OCI-LY3 (cell line): ENCODE measurements at regions not wholly inside any gene's neighbourhood (a gene's known extent, or its start where the extent isn't known, plus 50 kb on each side); places are given as distances from the start of the nearest gene placed in this dataset.

ENCODE experiments used
- H2AFZ ChIP-seq: fragments of 200-600, 300-600 bp; shearing (Covaris generic); 2 replicates; pipeline ENCODE4 v1.6.0; 2014; ENCODE audit warnings: antibody characterized with exemption, low read depth, low read length
- H3K27ac ChIP-seq: fragments of 200-600, 300-600 bp; sonication (generic); 2 replicates; pipeline ENCODE4 v1.5.1; 2014; ENCODE audit warnings: mild to moderate bottlenecking, low read length, moderate library complexity, mixed read lengths
- H3K27me3 ChIP-seq: fragments of 200-600, 300-600 bp; sonication (generic); 2 replicates; pipeline ENCODE4 v1.6.1; 2014; ENCODE audit warnings: low read depth, low read length, mixed read lengths
- H3K36me3 ChIP-seq: fragments of 200-600, 300-600 bp; sonication (generic); replicated peaks from 2 replicates; pipeline ENCODE3; 2014; ENCODE audit warnings: low read depth, low read length, mixed read lengths
- H3K4me1 ChIP-seq: fragments of 300-600, 200-600 bp; sonication (generic); 2 replicates; pipeline ENCODE4 v1.6.1; 2014; ENCODE audit warnings: low read length, mixed read lengths
- H3K4me2 ChIP-seq: fragments of 200-600, 300-600 bp; sonication (generic); 2 replicates; pipeline ENCODE4 v1.6.1; 2014; ENCODE audit warnings: low read length, mixed read lengths
- H3K4me3 ChIP-seq: fragments of 300-600, 200-600 bp; sonication (generic); 2 replicates; pipeline ENCODE4 v1.5.1; 2014; ENCODE audit warnings: antibody characterized with exemption, mild to moderate bottlenecking, low read length, moderate library complexity
- H3K79me2 ChIP-seq: fragments of 300-600, 200-600 bp; shearing (Covaris generic); 2 replicates; pipeline ENCODE4 v1.6.1; 2014; ENCODE audit warnings: mild to moderate bottlenecking, low read length, mixed read lengths
- H3K9ac ChIP-seq: fragments of 300-600, 200-600 bp; shearing (Covaris generic); 2 replicates; pipeline ENCODE4 v1.6.0; 2014; ENCODE audit warnings: mild to moderate bottlenecking, low read length, moderate library complexity
- H3K9me3 ChIP-seq: fragments of 200-600, 300-600 bp; shearing (Covaris generic); 2 replicates; pipeline ENCODE4 v1.6.1; 2014; ENCODE audit warnings: low read length, mixed read lengths; ENCODE audit not compliant: insufficient read depth
- H4K20me1 ChIP-seq: fragments of 200-600, 300-600 bp; sonication (generic); 2 replicates; pipeline ENCODE4 v1.6.1; 2016; ENCODE audit warnings: low read length, mixed read lengths; ENCODE audit not compliant: insufficient read depth
- CTCF ChIP-seq: fragments of 200-600, 300-600 bp; sonication (generic); IDR thresholded peaks from 2 replicates; pipeline ENCODE4 v1.5.1; 2014; ENCODE audit warnings: antibody characterized with exemption, low read length, low read depth
- EZH2phosphoT487 ChIP-seq: fragments of 200-600 bp; shearing (Covaris generic); IDR thresholded peaks from 2 replicates; pipeline ENCODE4 v1.6.1; 2018; ENCODE audit warnings: antibody characterized with exemption, mixed run types, low read depth

GRCh38 chr10:123485341-123485960 is 180.7 kb upstream of the GPR26 start:
- no peaks in the 10 kb centered on the region for H3K27me3 ChIP-seq
- no peak overlapping the region for H3K9ac ChIP-seq
- H3K27ac ChIP-seq, result no peak overlapping the region
- no peaks in the 10 kb centered on the region for H3K36me3 ChIP-seq
- H2AFZ ChIP-seq, result no peak overlapping the region
- H3K4me3 ChIP-seq, result no peak overlapping the region
- no peaks in the 10 kb centered on the region for H3K9me3 ChIP-seq
- no peaks in the 10 kb centered on the region for H4K20me1 ChIP-seq
- no peaks in the 10 kb centered on the region for H3K79me2 ChIP-seq
- TF ChIP-seq EZH2phosphoT487 (no peak), CTCF (no peak)
- H3K4me1 ChIP-seq, result peaks cover 27% of the 10 kb centered on the region
- no peak overlapping the region for H3K4me2 ChIP-seq

GRCh38 chr10:123488436-123488835 is 177.7 kb upstream of the GPR26 start:
- no peak overlapping the region for H3K4me2 ChIP-seq
- H3K27ac ChIP-seq, result no peak overlapping the region
- H3K4me1 ChIP-seq, result peaks cover 7% of the 10 kb centered on the region
- no peaks in the 10 kb centered on the region for H4K20me1 ChIP-seq
- no peak overlapping the region for H3K4me3 ChIP-seq
- H3K36me3 ChIP-seq, result no peaks in the 10 kb centered on the region
- H3K79me2 ChIP-seq, result no peaks in the 10 kb centered on the region
- no peak overlapping the region for H3K9ac ChIP-seq
- H3K9me3 ChIP-seq, result no peaks in the 10 kb centered on the region
- H3K27me3 ChIP-seq, result no peaks in the 10 kb centered on the region
- no peak overlapping the region for H2AFZ ChIP-seq
- TF ChIP-seq CTCF, result no peak
- no peak for TF ChIP-seq EZH2phosphoT487

- Histone ChIP-seq H3K9me3 (no peaks in the 10 kb centered on the region), H3K4me3 (no peak overlapping the region), H2AFZ (no peak overlapping the region), H4K20me1 (no peaks in the 10 kb centered on the region), H3K36me3 (no peaks in the 10 kb centered on the region), H3K4me1 (no peaks in the 10 kb centered on the region), H3K27me3 (no peaks in the 10 kb centered on the region), H3K9ac (no peak overlapping the region), H3K27ac (no peak overlapping the region), H3K79me2 (no peaks in the 10 kb centered on the region), H3K4me2 (no peak overlapping the region)
- TF ChIP-seq EZH2phosphoT487 (no peak), CTCF (no peak)
Observed at GRCh38 chr10:123491364-123491763, 174.8 kb upstream of the GPR26 start.

- Histone ChIP-seq H4K20me1 (no peaks in the 10 kb centered on the region), H3K9ac (no peak overlapping the region), H3K27ac (no peak overlapping the region), H3K79me2 (no peaks in the 10 kb centered on the region), H3K9me3 (no peaks in the 10 kb centered on the region), H3K4me2 (no peak overlapping the region), H3K36me3 (no peaks in the 10 kb centered on the region), H3K27me3 (no peaks in the 10 kb centered on the region), H3K4me3 (no peak overlapping the region), H3K4me1 (no peaks in the 10 kb centered on the region), H2AFZ (no peak overlapping the region)
- no peak for TF ChIP-seq CTCF
- no peak for TF ChIP-seq EZH2phosphoT487
Observed at GRCh38 chr10:123492016-123492415, 174.1 kb upstream of the GPR26 start.
